Ovary (tissue), 7 donors: ENCODE measurements at regions not wholly inside any gene's neighbourhood (a gene's known extent, or its start where the extent isn't known, plus 50 kb on each side); places are given as distances from the start of the nearest gene placed in this dataset.

Experiments
- DNase-seq, 5 donors: peaks; one replicate each; pipeline ENCODE4 v3.0.0-alpha.2; 2019 to 2020
- H3K27ac ChIP-seq, 2 donors: fragments of 200-600 bp; one replicate each; pipeline versions ENCODE4 v1.5.1 to v1.8.0; 2019 to 2022
- H3K27me3 ChIP-seq: fragments of 200-600 bp; one replicate; pipeline ENCODE4 v1.8.0; 2022
- H3K36me3 ChIP-seq: fragments of 200-600 bp; sonication (generic); one replicate; pipeline ENCODE4 v1.5.1; 2019
- H3K4me1 ChIP-seq: one replicate; pipeline ENCODE4 v1.8.1; 2013; ENCODE audit warnings: mild to moderate bottlenecking, moderate library complexity; ENCODE audit not compliant: insufficient read depth
- H3K4me3 ChIP-seq: fragments of 200-600 bp; sonication (generic); one replicate; pipeline ENCODE4 v1.5.1; 2017
- H3K9me3 ChIP-seq, 2 donors: fragments of 200-600 bp in 1 of 2; sonication (generic) in 1 of 2; one replicate each; pipeline versions ENCODE4 v1.5.1 to v1.8.1; 2013 to 2019; ENCODE audit warnings: mild to moderate bottlenecking in 1 of 2, moderate library complexity in 1 of 2
- CTCF ChIP-seq, 3 donors: fragments of 450-650 bp in 2 of 3; fragments of 200-600 bp in 1 of 3; IDR thresholded peaks; one replicate each; pipeline versions ENCODE4 v1.5.1 to v1.8.0; 2016 to 2022; ENCODE audit warnings: antibody characterized with exemption in 3 of 3, mild to moderate bottlenecking in 1 of 3
- EP300 ChIP-seq: sonication (generic); formaldehyde crosslinking; IDR thresholded peaks from one replicate; pipeline ENCODE4 v1.6.1; 2017; ENCODE audit warnings: antibody characterized with exemption
- POLR2A ChIP-seq: fragments of 450-650 bp; IDR thresholded peaks from one replicate; pipeline ENCODE4 v1.6.1; 2017; ENCODE audit warnings: antibody characterized with exemption, mild to moderate bottlenecking, moderate library complexity
- WGBS, 3 donors: extraction: QIAGEN DNeasy Blood & Tissue Kit in 1 of 3; methylation state at CpG; one replicate each; pipeline versions ENCODE4 v1.1.5 to v1.1.7; 2013 to 2017; 5-methylcytosine and 5-hydroxymethylcytosine counted together
- intact Hi-C, 4 donors: fragments of 100-400 bp; cut with DNase I; formaldehyde crosslinking; loops; one replicate each; pipeline versions ENCODE4 v1.11.0 to v1.15.1; 2022 to 2023
- donor health status: DM: no; HTN: no; CAD: no; lungs with moderate emphysema.
- donor health status: DM: no; HTN: no; CAD: no.
- donor health status: Bipolar disorder and iron deficiency.
- donor health status: DM: no; HTN: no; CAD: no.
- donor health status: DM: yes; HTN: yes; CAD: no.

GRCh38 chr5:107127878-107128277, 542.9 kb downstream of the EFNA5 start:
- 67 to 77% (median 76%) methylated on average over 1 of the region's 1 CpG for WGBS, 3 donors
- Histone ChIP-seq H3K4me1 (no peaks in the 10 kb centered on the region), H3K4me3 (no peak overlapping the region), H3K27ac (no peak overlapping the region), H3K36me3 (no peaks in the 10 kb centered on the region), H3K9me3 (no peaks in the 10 kb centered on the region), H3K27me3 (no peaks in the 10 kb centered on the region)
- no peak for DNase-seq
- TF ChIP-seq CTCF (IDR thresholded peaks at IDR 0.05) (no peak), POLR2A (no peak), EP300 (no peak)
- intact Hi-C loops = no loop called here

- intact Hi-C loops = no loop called here
- Histone ChIP-seq H3K36me3 (no peaks in the 10 kb centered on the region), H3K4me1 (no peaks in the 10 kb centered on the region), H3K9me3 (no peaks in the 10 kb centered on the region), H3K27me3 (no peaks in the 10 kb centered on the region), H3K27ac (no peak overlapping the region), H3K4me3 (no peak overlapping the region)
- TF ChIP-seq EP300 = no peak
- no peak for TF ChIP-seq POLR2A
- no peak for TF ChIP-seq CTCF (IDR thresholded peaks at IDR 0.05)
- DNase-seq = no peak
- 94 to 95% (median 95%) methylated on average over 3 of the region's 3 CpGs for WGBS, 3 donors
Measured at GRCh38 chr5:107126341-107126740, 544.4 kb downstream of the EFNA5 start.

- no peak for TF ChIP-seq CTCF (IDR thresholded peaks at IDR 0.05)
- H3K4me3 ChIP-seq = no peak overlapping the region
- H3K9me3 ChIP-seq = no peaks in the 10 kb centered on the region
- H3K4me1 ChIP-seq = no peaks in the 10 kb centered on the region
- H3K27ac ChIP-seq = no peak overlapping the region
- intact Hi-C loops = no loop called here
- WGBS, 3 donors = 58 to 63% (median 58%) methylated on average over 1 of the region's 1 CpG
- H3K36me3 ChIP-seq = no peaks in the 10 kb centered on the region
- H3K27me3 ChIP-seq = no peaks in the 10 kb centered on the region
- no peak for DNase-seq
Measured at GRCh38 chr5:107124376-107124775, 546.4 kb downstream of the EFNA5 start.

- no peak for DNase-seq
- intact Hi-C loops = no loop called here
- TF ChIP-seq CTCF (IDR thresholded peaks at IDR 0.05) (no peak), EP300 (no peak), POLR2A (no peak)
- Histone ChIP-seq H3K4me1 (no peaks in the 10 kb centered on the region), H3K27ac (no peak overlapping the region), H3K27me3 (no peaks in the 10 kb centered on the region), H3K9me3 (no peaks in the 10 kb centered on the region), H3K4me3 (no peak overlapping the region), H3K36me3 (no peaks in the 10 kb centered on the region)
- 94 to 98% (median 96%) methylated on average over 2 of the region's 2 CpGs for WGBS, 3 donors
Measured at GRCh38 chr5:107123014-107123413, 547.7 kb downstream of the EFNA5 start.
